Breast epithelium (tissue), 3 donors: ENCODE measurements at regions not wholly inside any gene's neighbourhood (a gene's known extent, or its start where the extent isn't known, plus 50 kb on each side); places are given as distances from the start of the nearest gene placed in this dataset.

Experiments
- POLR2A ChIP-seq: fragments of 450-650 bp; IDR thresholded peaks from one replicate; pipeline ENCODE4 v1.6.1; 2016; ENCODE audit warnings: antibody characterized with exemption, mild to moderate bottlenecking, moderate library complexity
- POLR2AphosphoS5 ChIP-seq, 3 donors: sonication (generic); formaldehyde crosslinking; IDR thresholded peaks; one replicate each; pipeline ENCODE4 v1.6.1; 2017; ENCODE audit warnings: antibody characterized with exemption in 3 of 3
- TF ChIP-seq, protein P1 (sequence below), 3 donors: fragments of 450-650 bp; IDR thresholded peaks; one replicate each; pipeline ENCODE4 v1.5.1; 2016 to 2017; ENCODE audit warnings: antibody characterized with exemption in 3 of 3, mild to moderate bottlenecking in 3 of 3, moderate library complexity in 3 of 3

DNA sequence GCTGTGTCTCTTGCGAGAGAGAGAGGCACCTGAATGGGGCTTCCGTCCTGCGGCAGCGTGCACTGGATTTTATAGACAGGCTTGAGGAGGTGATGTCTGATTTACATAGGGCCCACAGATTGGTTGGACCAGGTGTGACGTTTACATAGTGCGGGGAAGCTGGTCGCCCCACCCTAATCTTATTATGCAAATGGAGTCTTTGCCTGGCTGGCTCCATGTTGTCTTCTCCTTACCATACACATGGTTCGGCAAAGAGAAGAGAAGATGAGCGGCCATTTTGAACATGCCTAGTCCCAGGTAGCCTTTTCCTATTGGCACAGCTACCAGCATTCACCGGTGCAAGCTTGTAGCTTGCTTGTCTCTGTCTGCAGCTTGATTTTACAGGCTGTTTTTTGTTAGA lies 238.5 kb upstream of the GALNT17 start:
- TF ChIP-seq, protein P1, sequence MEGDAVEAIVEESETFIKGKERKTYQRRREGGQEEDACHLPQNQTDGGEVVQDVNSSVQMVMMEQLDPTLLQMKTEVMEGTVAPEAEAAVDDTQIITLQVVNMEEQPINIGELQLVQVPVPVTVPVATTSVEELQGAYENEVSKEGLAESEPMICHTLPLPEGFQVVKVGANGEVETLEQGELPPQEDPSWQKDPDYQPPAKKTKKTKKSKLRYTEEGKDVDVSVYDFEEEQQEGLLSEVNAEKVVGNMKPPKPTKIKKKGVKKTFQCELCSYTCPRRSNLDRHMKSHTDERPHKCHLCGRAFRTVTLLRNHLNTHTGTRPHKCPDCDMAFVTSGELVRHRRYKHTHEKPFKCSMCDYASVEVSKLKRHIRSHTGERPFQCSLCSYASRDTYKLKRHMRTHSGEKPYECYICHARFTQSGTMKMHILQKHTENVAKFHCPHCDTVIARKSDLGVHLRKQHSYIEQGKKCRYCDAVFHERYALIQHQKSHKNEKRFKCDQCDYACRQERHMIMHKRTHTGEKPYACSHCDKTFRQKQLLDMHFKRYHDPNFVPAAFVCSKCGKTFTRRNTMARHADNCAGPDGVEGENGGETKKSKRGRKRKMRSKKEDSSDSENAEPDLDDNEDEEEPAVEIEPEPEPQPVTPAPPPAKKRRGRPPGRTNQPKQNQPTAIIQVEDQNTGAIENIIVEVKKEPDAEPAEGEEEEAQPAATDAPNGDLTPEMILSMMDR (IDR thresholded peaks at IDR 0.05), result no peak
- TF ChIP-seq POLR2A (no peak), POLR2AphosphoS5 (IDR thresholded peaks at IDR 0.05) (no peak)
